ENCODE measurements at regions not wholly inside any gene's neighbourhood (a gene's known extent, or its start where the extent isn't known, plus 50 kb on each side); places are given as distances from the start of the nearest gene placed in this dataset.
"Not testable (repeated sequence)": the region's sequence is repeated elsewhere in the genome, so short reads cannot be mapped to it uniquely, and the experiment has no call there.

- no peak for DNase-seq
- H3K4me3 ChIP-seq (ENCODE audit: insufficient read depth, low read depth, low read length), result no peak overlapping the region
- H3K27me3 ChIP-seq (ENCODE audit: control insufficient read depth, insufficient read depth, low read length), result no peaks in the 10 kb centered on the region
- H3K36me3 ChIP-seq (replicated peaks; ENCODE audit: control insufficient read depth, insufficient read depth, low read length), result no peaks in the 10 kb centered on the region
Measured at GRCh38 chr2:75936311-75936710, 225.6 kb upstream of the GCFC2 start.

DNA sequence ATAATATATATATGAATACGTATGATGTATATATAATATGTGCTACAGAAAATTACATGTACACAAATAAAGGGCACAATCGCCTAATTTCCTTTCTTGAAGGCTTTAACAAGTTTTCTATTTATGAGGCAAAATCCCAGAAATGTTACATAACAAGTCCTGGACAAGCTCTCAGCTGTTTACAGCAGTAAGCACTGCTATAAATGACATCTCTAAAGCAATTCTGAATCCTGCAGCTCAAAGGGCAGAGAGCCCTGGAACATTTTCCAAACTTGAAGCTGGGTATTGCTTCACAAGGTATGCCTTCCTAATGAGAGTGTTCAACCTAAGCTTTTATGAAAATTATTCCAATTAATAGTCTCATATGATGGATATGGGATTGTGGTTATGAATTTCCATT lies 222.3 kb upstream of the GCFC2 start:
- no peaks in the 10 kb centered on the region for H3K36me3 ChIP-seq (replicated peaks; ENCODE audit: control insufficient read depth, insufficient read depth, low read length)
- DNase-seq, result no peak
- H3K27me3 ChIP-seq (ENCODE audit: control insufficient read depth, insufficient read depth, low read length), result no peaks in the 10 kb centered on the region
- no peak overlapping the region for H3K4me3 ChIP-seq (ENCODE audit: insufficient read depth, low read depth, low read length)

DNA sequence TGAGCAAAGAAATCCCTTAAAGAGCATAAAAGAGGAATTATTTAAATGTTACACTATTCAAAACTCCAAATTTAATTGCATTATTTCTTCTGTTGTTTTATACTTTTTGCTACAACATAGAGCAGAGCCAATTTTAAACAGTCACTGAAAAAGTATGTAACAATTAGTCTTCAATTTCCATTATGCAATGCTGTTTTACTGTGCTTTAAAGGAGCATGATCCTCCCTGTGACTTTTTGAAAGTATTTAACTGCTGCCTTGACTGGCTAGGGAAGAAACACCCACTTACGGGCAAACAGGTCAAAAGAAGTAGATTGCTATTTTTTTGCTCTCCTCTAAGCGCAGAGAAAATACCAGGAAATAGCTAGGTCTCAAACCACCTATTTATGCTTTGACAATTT lies 217.4 kb upstream of the GCFC2 start:
- Histone ChIP-seq H3K4me3 (ENCODE audit: insufficient read depth, low read depth, low read length) (no peak overlapping the region), H3K36me3 (replicated peaks; ENCODE audit: control insufficient read depth, insufficient read depth, low read length) (no peaks in the 10 kb centered on the region), H3K27me3 (ENCODE audit: control insufficient read depth, insufficient read depth, low read length) (no peaks in the 10 kb centered on the region)
- DNase-seq, result no peak

DNA sequence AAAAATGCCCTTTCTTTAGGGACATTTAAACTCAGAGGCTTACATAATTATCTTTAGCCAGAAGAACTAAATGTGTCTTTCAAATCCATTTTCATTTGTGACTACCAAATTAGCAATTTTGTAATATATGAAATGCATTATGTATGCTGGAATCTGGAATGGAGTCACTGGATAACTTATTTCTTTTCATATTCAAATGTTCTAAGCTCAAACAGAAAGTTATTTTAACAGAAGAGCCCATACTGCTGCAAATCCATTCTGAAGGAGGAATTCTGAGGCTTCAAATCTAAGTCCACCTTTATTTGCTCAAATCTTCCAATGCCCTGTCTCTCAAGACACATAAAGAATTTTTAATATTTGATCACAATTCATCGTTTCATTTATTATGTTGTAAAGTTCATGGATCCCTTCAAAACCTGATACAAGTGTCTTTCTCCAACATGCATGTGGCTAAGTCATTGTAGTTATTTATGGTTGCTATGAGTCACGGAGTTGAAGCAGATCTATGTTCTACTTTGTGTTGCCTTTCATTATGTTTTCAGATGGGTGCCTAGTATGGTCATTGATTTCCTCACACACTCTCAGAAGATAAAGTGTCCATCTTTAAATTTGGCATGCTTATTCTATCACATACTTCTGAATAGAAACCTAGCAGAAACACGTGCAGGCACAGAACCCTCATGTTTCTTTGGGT lies 214.8 kb upstream of the GCFC2 start:
- DNase-seq, result no peak
- no peak overlapping the region for H3K4me3 ChIP-seq (ENCODE audit: insufficient read depth, low read depth, low read length)
- H3K36me3 ChIP-seq (replicated peaks; ENCODE audit: control insufficient read depth, insufficient read depth, low read length), result no peaks in the 10 kb centered on the region
- no peaks in the 10 kb centered on the region for H3K27me3 ChIP-seq (ENCODE audit: control insufficient read depth, insufficient read depth, low read length)

- Histone ChIP-seq H3K27me3 (ENCODE audit: control insufficient read depth, insufficient read depth, low read length) (no peaks in the 10 kb centered on the region), H3K4me3 (ENCODE audit: insufficient read depth, low read depth, low read length) (no peak overlapping the region), H3K36me3 (replicated peaks; ENCODE audit: control insufficient read depth, insufficient read depth, low read length) (no peaks in the 10 kb centered on the region)
- no peak for DNase-seq
Measured at GRCh38 chr2:75922191-75922590, 211.5 kb upstream of the GCFC2 start.

GRCh38 chr2:75920859-75921551 lies 210.3 kb upstream of the GCFC2 start:
- Histone ChIP-seq H3K27me3 (ENCODE audit: control insufficient read depth, insufficient read depth, low read length) (no peaks in the 10 kb centered on the region), H3K4me3 (ENCODE audit: insufficient read depth, low read depth, low read length) (no peak overlapping the region), H3K36me3 (replicated peaks; ENCODE audit: control insufficient read depth, insufficient read depth, low read length) (no peaks in the 10 kb centered on the region)
- no peak for DNase-seq

GRCh38 chr2:75915851-75916634 lies 205.3 kb upstream of the GCFC2 start:
- H3K4me3 ChIP-seq (ENCODE audit: insufficient read depth, low read depth, low read length), result no peak overlapping the region

DNA sequence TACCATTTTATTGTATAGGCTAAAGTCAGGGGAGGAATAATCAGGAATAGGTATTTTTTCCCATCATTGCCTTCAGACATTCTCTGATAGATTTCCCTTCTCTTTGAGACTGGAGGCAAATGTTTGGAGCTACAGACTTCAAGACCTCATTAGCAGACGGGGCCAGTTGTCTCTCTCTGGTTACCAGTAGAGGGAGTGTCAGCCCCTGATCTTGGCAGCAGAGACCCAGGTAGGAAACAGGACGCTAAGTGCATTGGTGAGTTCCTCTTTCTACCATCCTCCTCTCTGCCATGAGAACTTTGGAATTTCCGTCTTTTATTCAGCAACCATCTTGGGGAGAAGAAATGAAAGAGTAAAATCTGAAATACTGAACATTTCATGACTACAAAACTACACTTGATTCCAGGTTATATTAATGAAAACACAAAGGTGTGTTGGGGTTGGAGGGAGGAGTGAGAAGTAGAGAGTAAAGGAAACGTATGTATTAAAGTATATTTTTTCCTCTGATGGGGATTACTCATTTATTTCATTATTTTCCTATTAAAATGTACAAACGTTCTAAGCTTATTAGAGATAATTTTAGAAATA lies 186.2 kb upstream of the GCFC2 start:
- Histone ChIP-seq H3K4me3 (ENCODE audit: insufficient read depth, low read depth, low read length) (no peak overlapping the region), H3K36me3 (replicated peaks; ENCODE audit: control insufficient read depth, insufficient read depth, low read length) (no peaks in the 10 kb centered on the region), H3K27me3 (ENCODE audit: control insufficient read depth, insufficient read depth, low read length) (no peaks in the 10 kb centered on the region)
- peak; percentile 78 for DNase-seq

More at GRCh38 chr2:75915851-75916634, 205.3 kb upstream of the GCFC2 start:
- Histone ChIP-seq H3K27me3 (ENCODE audit: control insufficient read depth, insufficient read depth, low read length) (no peaks in the 10 kb centered on the region), H3K36me3 (replicated peaks; ENCODE audit: control insufficient read depth, insufficient read depth, low read length) (no peaks in the 10 kb centered on the region)
- no peak for DNase-seq

GRCh38 chr2:75894170-75894569 lies 183.5 kb upstream of the GCFC2 start:
- H3K36me3 ChIP-seq (replicated peaks; ENCODE audit: control insufficient read depth, insufficient read depth, low read length), result no peaks in the 10 kb centered on the region
- no peaks in the 10 kb centered on the region for H3K27me3 ChIP-seq (ENCODE audit: control insufficient read depth, insufficient read depth, low read length)
- H3K4me3 ChIP-seq (ENCODE audit: insufficient read depth, low read depth, low read length), result no peak overlapping the region
- DNase-seq, result no peak

DNA sequence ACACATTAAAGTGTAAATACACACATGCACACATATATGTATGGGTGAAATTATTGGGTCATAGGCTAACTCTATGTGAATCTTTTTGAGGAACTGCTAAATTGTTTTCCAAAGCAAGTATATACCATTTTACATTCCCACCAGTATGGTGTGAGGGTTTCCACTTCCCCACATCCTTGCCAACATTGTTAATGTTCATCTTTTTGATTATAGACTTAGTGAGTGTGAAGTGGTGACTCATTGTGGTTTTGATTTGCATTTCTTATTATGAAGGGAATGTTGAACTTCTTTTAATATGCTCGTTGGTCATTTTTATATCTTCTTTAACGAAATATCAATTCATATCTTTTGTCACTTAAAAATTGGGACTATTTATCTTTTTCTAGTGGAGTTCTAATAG lies 181.8 kb upstream of the GCFC2 start:
- Histone ChIP-seq H3K4me3 (ENCODE audit: insufficient read depth, low read depth, low read length) (no peak overlapping the region), H3K36me3 (replicated peaks; ENCODE audit: control insufficient read depth, insufficient read depth, low read length) (no peaks in the 10 kb centered on the region), H3K27me3 (ENCODE audit: control insufficient read depth, insufficient read depth, low read length) (no peaks in the 10 kb centered on the region)
- no peak for DNase-seq

DNA sequence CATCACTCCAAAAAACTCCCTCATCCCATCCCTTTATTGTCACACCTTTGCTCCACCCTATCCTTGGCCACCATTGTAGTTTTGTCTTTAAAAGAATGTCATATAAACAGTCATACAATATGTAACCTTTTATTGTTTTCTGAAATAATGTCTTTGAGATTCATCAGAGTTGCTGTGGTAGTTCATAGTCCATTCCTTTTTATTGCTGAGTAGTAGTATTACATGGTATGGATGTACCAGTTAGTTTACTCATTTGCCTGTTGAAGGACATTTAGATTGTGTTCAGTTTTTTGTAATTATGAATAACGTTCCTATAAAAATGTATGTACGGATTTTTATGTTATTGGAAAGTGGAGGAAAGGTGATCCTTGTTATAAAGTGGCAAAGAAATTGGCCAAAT lies 171.8 kb upstream of the GCFC2 start:
- no peaks in the 10 kb centered on the region for H3K36me3 ChIP-seq (replicated peaks; ENCODE audit: control insufficient read depth, insufficient read depth, low read length)
- no peak overlapping the region for H3K4me3 ChIP-seq (ENCODE audit: insufficient read depth, low read depth, low read length)
- H3K27me3 ChIP-seq (ENCODE audit: control insufficient read depth, insufficient read depth, low read length), result no peaks in the 10 kb centered on the region

GRCh38 chr2:75875606-75876005 lies 164.9 kb upstream of the GCFC2 start:
- H3K36me3 ChIP-seq (replicated peaks; ENCODE audit: control insufficient read depth, insufficient read depth, low read length); H3K4me3 ChIP-seq (ENCODE audit: insufficient read depth, low read depth, low read length); DNase-seq: not testable (repeated sequence)
- H3K27me3 ChIP-seq (ENCODE audit: control insufficient read depth, insufficient read depth, low read length), result peaks cover 20% of the 10 kb centered on the region; the same call in 1 of the 2 replicates

More for the DNA sequence above, 171.8 kb upstream of the GCFC2 start:
- no peak for DNase-seq

- H3K27me3 ChIP-seq (ENCODE audit: control insufficient read depth, insufficient read depth, low read length), result peaks cover 46% of the 10 kb centered on the region
- not testable (repeated sequence) for DNase-seq; H3K4me3 ChIP-seq (ENCODE audit: insufficient read depth, low read depth, low read length); H3K36me3 ChIP-seq (replicated peaks; ENCODE audit: control insufficient read depth, insufficient read depth, low read length)
Measured at GRCh38 chr2:75871762-75872614, 161.3 kb upstream of the GCFC2 start.

- DNase-seq, result peak; percentile 22
- Histone ChIP-seq H3K4me3 (ENCODE audit: insufficient read depth, low read depth, low read length) (no peak overlapping the region), H3K27me3 (ENCODE audit: control insufficient read depth, insufficient read depth, low read length) (peaks cover 47% of the 10 kb centered on the region), H3K36me3 (replicated peaks; ENCODE audit: control insufficient read depth, insufficient read depth, low read length) (no peaks in the 10 kb centered on the region)
Measured at GRCh38 chr2:75870651-75871137, 160.0 kb upstream of the GCFC2 start.
